WERI-Rb-1 (cell line): ENCODE measurements at regions not wholly inside any gene's neighbourhood (a gene's known extent, or its start where the extent isn't known, plus 50 kb on each side); places are given as distances from the start of the nearest gene placed in this dataset.

Experiments
- DNase-seq: peaks from one replicate; pipeline ENCODE4 v3.0.0-alpha.2; 2020
- H3K27ac ChIP-seq: fragments of 250-450 bp; sonication (Bioruptor Pico); 2 replicates; pipeline ENCODE4 v1.5.1; 2020; ENCODE audit warnings: mild to moderate bottlenecking, moderate library complexity
- H3K27me3 ChIP-seq: fragments of 250-450 bp; sonication (Bioruptor Pico); 2 replicates; pipeline ENCODE4 v1.5.1; 2021; ENCODE audit warnings: mild to moderate bottlenecking, low read depth, moderate library complexity; ENCODE audit not compliant: insufficient read depth, severe bottlenecking
- H3K36me3 ChIP-seq: fragments of 250-450 bp; sonication (Bioruptor Pico); 2 replicates; pipeline ENCODE4 v1.5.1; 2020; ENCODE audit warnings: mild to moderate bottlenecking, moderate library complexity
- H3K4me3 ChIP-seq: 2 replicates; pipeline ENCODE4 v1.5.1; 2011; ENCODE audit warnings: low read depth, mild to moderate bottlenecking, control low read depth, low read length
- H3K9me3 ChIP-seq: fragments of 250-450 bp; sonication (Bioruptor Pico); 2 replicates; pipeline ENCODE4 v1.5.1; 2021; ENCODE audit warnings: mild to moderate bottlenecking, moderate library complexity; ENCODE audit not compliant: severe bottlenecking
- CTCF ChIP-seq: IDR thresholded peaks from 2 replicates; pipeline ENCODE4 v1.5.1; 2011; ENCODE audit warnings: low read depth, mild to moderate bottlenecking, control low read depth, inconsistent platforms, low read length

DNA sequence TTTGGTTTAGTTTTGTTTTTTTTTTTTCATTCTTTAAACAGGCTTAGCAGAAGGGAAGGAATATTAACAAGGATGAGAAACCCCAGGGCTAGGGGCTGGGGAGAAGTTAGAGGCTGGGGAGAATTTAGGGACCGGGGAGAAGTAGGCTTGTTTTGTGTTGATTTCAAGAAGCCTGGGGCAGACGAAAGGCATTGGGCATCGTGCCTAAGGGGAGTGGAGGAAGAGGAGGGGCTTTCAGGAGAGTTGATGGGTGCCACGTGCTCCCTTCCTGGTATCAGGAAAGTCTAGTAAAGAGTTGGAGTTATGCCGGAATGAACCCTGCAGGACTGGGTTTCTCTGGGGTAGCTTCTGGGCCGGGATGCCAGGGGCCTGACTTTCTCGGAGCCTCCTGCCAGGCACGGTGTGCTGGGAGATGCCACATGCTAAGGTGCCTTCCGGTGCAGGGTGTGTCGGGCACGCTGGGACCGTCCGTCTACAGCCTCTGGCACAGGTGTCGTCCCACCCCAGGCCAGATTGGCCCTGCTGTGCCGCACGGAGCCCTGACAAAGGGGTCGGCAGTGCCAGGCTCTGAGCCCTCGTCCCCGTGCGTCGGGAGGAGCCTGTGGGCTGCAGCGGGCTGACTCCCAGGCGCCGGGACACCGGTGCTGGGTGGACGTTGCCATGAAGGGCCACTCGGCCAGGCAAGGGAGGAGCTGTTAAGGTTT, 159.9 kb downstream of the OLFM1 start:
- Histone ChIP-seq H3K27ac (no peak overlapping the region), H3K27me3 (no peaks in the 10 kb centered on the region), H3K9me3 (no peaks in the 10 kb centered on the region), H3K36me3 (no peaks in the 10 kb centered on the region), H3K4me3 (no peak overlapping the region)
- no peak for TF ChIP-seq CTCF
- DNase-seq: no peak

GRCh38 chr9:135248111-135248510, 160.6 kb downstream of the OLFM1 start:
- H3K9me3 ChIP-seq: no peaks in the 10 kb centered on the region
- no peak for DNase-seq
- H3K27ac ChIP-seq: no peak overlapping the region
- H3K4me3 ChIP-seq: no peak overlapping the region
- H3K27me3 ChIP-seq: no peaks in the 10 kb centered on the region
- H3K36me3 ChIP-seq: no peaks in the 10 kb centered on the region
- TF ChIP-seq CTCF: no peak

- Histone ChIP-seq H3K27me3 (no peaks in the 10 kb centered on the region), H3K4me3 (no peak overlapping the region), H3K9me3 (no peaks in the 10 kb centered on the region), H3K36me3 (no peaks in the 10 kb centered on the region), H3K27ac (no peak overlapping the region)
- no peak for TF ChIP-seq CTCF
- DNase-seq: no peak
Observed at GRCh38 chr9:135248721-135249120, 161.3 kb downstream of the OLFM1 start.

- H3K36me3 ChIP-seq: no peaks in the 10 kb centered on the region
- no peak overlapping the region for H3K27ac ChIP-seq
- no peaks in the 10 kb centered on the region for H3K9me3 ChIP-seq
- no peak for TF ChIP-seq CTCF
- H3K4me3 ChIP-seq: no peak overlapping the region
- H3K27me3 ChIP-seq: no peaks in the 10 kb centered on the region
- no peak for DNase-seq
Observed at GRCh38 chr9:135249191-135249590, 161.7 kb downstream of the OLFM1 start.

GRCh38 chr9:135249711-135250110, 162.2 kb downstream of the OLFM1 start:
- Histone ChIP-seq H3K4me3 (no peak overlapping the region), H3K36me3 (no peaks in the 10 kb centered on the region), H3K9me3 (no peaks in the 10 kb centered on the region), H3K27ac (no peak overlapping the region), H3K27me3 (no peaks in the 10 kb centered on the region)
- no peak for DNase-seq
- no peak for TF ChIP-seq CTCF

DNA sequence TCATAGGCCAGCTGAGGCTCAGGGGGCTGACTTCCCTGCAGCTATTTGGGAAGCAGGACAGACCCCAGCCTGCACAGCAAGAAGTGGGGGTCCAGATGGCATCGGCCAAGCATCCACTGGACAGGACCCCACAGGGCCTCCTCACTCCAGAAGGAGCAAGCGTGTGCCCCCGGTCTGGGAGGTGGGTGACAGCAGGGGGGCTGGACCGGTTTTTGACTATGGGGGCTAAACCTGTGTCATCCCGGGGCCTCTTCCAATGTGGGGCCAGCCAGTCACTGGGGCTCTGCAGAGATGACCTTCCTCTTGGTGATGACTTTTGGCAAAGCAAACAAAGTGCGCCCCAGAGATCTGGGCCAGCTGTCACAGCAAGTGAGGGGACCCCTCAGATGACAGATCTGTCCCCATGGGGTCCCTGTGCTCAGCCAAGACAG, 163.9 kb downstream of the OLFM1 start:
- Histone ChIP-seq H3K9me3 (no peaks in the 10 kb centered on the region), H3K27ac (peak overlapping the region; percentile 13; the same call in 1 of the 2 replicates), H3K27me3 (no peaks in the 10 kb centered on the region), H3K36me3 (no peaks in the 10 kb centered on the region), H3K4me3 (peak overlapping the region; percentile 48)
- DNase-seq: no peak
- no peak for TF ChIP-seq CTCF
